ENCODE measurements at regions not wholly inside any gene's neighbourhood (a gene's known extent, or its start where the extent isn't known, plus 50 kb on each side); places are given as distances from the start of the nearest gene placed in this dataset.

DNA sequence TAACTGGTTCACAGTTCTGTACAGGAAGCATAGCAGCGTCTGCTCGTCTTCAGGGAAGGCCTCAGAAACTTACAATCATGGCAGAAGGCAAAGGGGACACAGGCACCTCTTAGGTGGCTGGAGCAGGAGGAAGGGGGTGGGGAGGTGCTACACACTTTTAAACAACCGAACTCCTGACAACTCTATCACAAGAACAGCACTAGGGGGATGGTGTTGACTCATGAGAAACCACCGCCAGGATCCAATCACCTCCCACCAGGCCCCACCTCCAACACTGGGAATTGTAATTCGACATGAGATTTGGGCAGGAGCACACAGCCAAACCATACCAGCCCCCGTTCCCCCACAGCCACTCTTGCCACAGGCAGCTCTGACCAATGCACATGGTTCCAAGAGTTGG lies 306.3 kb upstream of the POU3F1 start:
- no peaks in the 10 kb centered on the region; the same call in none of the 2 replicates for H3K27me3 Mint-ChIP-seq (ENCODE audit: low read depth)
- Histone ChIP-seq H3K79me2 (ENCODE audit: insufficient read depth, low read length) (no peaks in the 10 kb centered on the region), H3K23me2 (ENCODE audit: insufficient read length, low read depth, low read length, poor library complexity, severe bottlenecking) (no peaks in the 10 kb centered on the region), H2BK120ac (ENCODE audit: low read depth, low read length, poor library complexity, severe bottlenecking) (no peak overlapping the region), H2BK5ac (ENCODE audit: insufficient read length, low read length) (no peak overlapping the region), H4K91ac (ENCODE audit: insufficient read length, low read depth, low read length) (no peak overlapping the region), H3K18ac (ENCODE audit: insufficient read length, low read depth, low read length) (no peak overlapping the region), H2AFZ (ENCODE audit: low read length) (no peak overlapping the region), H3T11ph (ENCODE audit: low read length) (no peak overlapping the region), H2BK12ac (ENCODE audit: insufficient read length, low read depth, low read length) (no peak overlapping the region), H3K4me2 (ENCODE audit: insufficient read depth, insufficient read length, low read length) (no peak overlapping the region), H3K23ac (ENCODE audit: insufficient read length, low read depth, low read length) (no peak overlapping the region), H3K4ac (ENCODE audit: low read depth, low read length) (no peak overlapping the region), H4K5ac (ENCODE audit: insufficient read length, low read depth, low read length) (no peak overlapping the region), H4K20me1 (ENCODE audit: control insufficient read depth, insufficient read depth, insufficient read length) (no peaks in the 10 kb centered on the region), H3K9ac (ENCODE audit: extremely low read depth, insufficient read length, low read length) (no peak overlapping the region), H2AK5ac (ENCODE audit: insufficient read length, low read length) (no peak overlapping the region), H3K4me1 (ENCODE audit: insufficient read depth, low read length) (no peaks in the 10 kb centered on the region), H3K14ac (ENCODE audit: insufficient read depth, low read length) (no peak overlapping the region), H4K8ac (replicated peaks; ENCODE audit: insufficient read length, low read depth, low read length) (no peak overlapping the region), H3K27me3 (ENCODE audit: insufficient read depth, low read length) (no peaks in the 10 kb centered on the region), H2BK15ac (ENCODE audit: low read depth, low read length) (no peak overlapping the region), H3K56ac (ENCODE audit: insufficient read length, low read depth, low read length) (no peak overlapping the region), H3K9me3 (ENCODE audit: control insufficient read depth, low read depth, low read length) (no peaks in the 10 kb centered on the region), H3K27ac (ENCODE audit: insufficient read length, low read depth, low read length) (no peak overlapping the region), H2BK20ac (ENCODE audit: low read depth, low read length, poor library complexity, severe bottlenecking) (no peak overlapping the region), H3K79me1 (ENCODE audit: insufficient read depth, low read depth, low read length, poor library complexity, severe bottlenecking) (no peaks in the 10 kb centered on the region)
- TF ChIP-seq, protein P1, sequence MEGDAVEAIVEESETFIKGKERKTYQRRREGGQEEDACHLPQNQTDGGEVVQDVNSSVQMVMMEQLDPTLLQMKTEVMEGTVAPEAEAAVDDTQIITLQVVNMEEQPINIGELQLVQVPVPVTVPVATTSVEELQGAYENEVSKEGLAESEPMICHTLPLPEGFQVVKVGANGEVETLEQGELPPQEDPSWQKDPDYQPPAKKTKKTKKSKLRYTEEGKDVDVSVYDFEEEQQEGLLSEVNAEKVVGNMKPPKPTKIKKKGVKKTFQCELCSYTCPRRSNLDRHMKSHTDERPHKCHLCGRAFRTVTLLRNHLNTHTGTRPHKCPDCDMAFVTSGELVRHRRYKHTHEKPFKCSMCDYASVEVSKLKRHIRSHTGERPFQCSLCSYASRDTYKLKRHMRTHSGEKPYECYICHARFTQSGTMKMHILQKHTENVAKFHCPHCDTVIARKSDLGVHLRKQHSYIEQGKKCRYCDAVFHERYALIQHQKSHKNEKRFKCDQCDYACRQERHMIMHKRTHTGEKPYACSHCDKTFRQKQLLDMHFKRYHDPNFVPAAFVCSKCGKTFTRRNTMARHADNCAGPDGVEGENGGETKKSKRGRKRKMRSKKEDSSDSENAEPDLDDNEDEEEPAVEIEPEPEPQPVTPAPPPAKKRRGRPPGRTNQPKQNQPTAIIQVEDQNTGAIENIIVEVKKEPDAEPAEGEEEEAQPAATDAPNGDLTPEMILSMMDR (conservative IDR thresholded peaks at IDR 0.05), result no peak
- WGBS (ENCODE audit: extremely low coverage, insufficient read length, low lambda C conversion rate), result no CpG with 5 or more reads among the region's 6 CpGs
- peaks cover 10 to 18% (median 13%) of the 10 kb centered on the region in 3 experiments for H3K36me3 Mint-ChIP-seq (ENCODE audit: insufficient read depth in 1 of 3, low read depth in 3 of 3)
- no peak overlapping the region for H3K27ac Mint-ChIP-seq
- H3K9me3 Mint-ChIP-seq, result peaks cover 12 to 21% of the 10 kb centered on the region in 2 experiments
- H3K4me3 Mint-ChIP-seq, result no peak overlapping the region
- H3K4me1 Mint-ChIP-seq, result peaks cover 11 to 13% of the 10 kb centered on the region in 2 experiments
- DNase-seq, result no peak

Data from H9 (cell line).